ENCODE measurements at regions not wholly inside any gene's neighbourhood (a gene's known extent, or its start where the extent isn't known, plus 50 kb on each side); places are given as distances from the start of the nearest gene placed in this dataset.

DNA sequence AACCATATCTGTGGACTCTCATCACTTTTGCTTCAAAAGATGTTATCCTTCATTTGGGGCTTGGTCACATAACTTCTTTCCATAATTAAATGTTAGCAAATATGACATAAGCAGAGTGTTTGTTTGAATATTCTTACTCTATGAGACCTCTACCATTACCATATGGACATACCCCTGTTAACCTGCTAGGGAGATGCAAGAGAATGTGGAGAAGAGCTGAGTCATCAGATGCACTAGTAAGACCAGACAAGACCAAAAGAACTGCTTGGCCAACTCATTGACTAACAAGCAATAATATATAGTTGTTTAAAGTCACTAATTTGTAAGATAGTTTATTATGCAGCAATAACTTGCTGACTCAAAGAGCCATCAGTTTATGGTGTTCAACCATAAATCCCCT lies 652.9 kb downstream of the SMARCA1 start:
- POLR2A ChIA-PET = no interaction called here
- no peaks in the 10 kb centered on the region for H3K9me3 ChIP-seq (replicated peaks; ENCODE audit: control insufficient read depth, insufficient read depth, low read length)
- no peak overlapping the region for H3K4me3 ChIP-seq
- no peaks in the 10 kb centered on the region for H3K4me1 ChIP-seq (ENCODE audit: control insufficient read depth, insufficient read depth, low read length)
- intact Hi-C loops (cut with micrococcal nuclease; ENCODE audit: unreplicated experiment) = loop anchor here (10.0 kb wide), 1 partner anchor 64 kb away; no protein-coding TSS in a partner anchor
- RAD21 ChIA-PET (ENCODE audit: unreplicated experiment) = no interaction called here
- DNase-seq (ENCODE audit: low read depth, low spot score) (no peak), FAIRE-seq (no peak), ATAC-seq (no peak)
- no peak overlapping the region for H3K27ac ChIP-seq (ENCODE audit: control insufficient read depth, insufficient read depth)
- no peak overlapping the region for H3K9ac ChIP-seq (ENCODE audit: control insufficient read depth, insufficient read depth, low read length)
- in situ Hi-C loops (cut with MboI) = no loop called here
- H3K79me2 ChIP-seq (ENCODE audit: control insufficient read depth, insufficient read depth, low read length) = no peaks in the 10 kb centered on the region
- H3K36me3 ChIP-seq (ENCODE audit: control insufficient read depth in 2 of 2, insufficient read depth in 2 of 2, low read length in 1 of 2) = no peaks in the 10 kb centered on the region
- TF ChIP-seq TCF7 (IDR thresholded peaks at IDR 0.05; ENCODE audit: borderline replicate concordance) (no peak), CREM (IDR thresholded peaks at IDR 0.05; ENCODE audit: low read depth) (no peak), RB1 (IDR thresholded peaks at IDR 0.05; ENCODE audit: borderline replicate concordance) (no peak), TCF3 (IDR thresholded peaks at IDR 0.05; ENCODE audit: borderline replicate concordance, insufficient read depth, low read depth, low read length) (no peak), FOXM1 (IDR thresholded peaks at IDR 0.05; ENCODE audit: low read depth, low read length) (no peak), ZNF274 (IDR thresholded peaks at IDR 0.05; ENCODE audit: insufficient read depth, insufficient read length) (no peak), BRCA1 (IDR thresholded peaks at IDR 0.05; ENCODE audit: low read depth, low read length) (no peak)
- TF ChIP-seq, protein P1, sequence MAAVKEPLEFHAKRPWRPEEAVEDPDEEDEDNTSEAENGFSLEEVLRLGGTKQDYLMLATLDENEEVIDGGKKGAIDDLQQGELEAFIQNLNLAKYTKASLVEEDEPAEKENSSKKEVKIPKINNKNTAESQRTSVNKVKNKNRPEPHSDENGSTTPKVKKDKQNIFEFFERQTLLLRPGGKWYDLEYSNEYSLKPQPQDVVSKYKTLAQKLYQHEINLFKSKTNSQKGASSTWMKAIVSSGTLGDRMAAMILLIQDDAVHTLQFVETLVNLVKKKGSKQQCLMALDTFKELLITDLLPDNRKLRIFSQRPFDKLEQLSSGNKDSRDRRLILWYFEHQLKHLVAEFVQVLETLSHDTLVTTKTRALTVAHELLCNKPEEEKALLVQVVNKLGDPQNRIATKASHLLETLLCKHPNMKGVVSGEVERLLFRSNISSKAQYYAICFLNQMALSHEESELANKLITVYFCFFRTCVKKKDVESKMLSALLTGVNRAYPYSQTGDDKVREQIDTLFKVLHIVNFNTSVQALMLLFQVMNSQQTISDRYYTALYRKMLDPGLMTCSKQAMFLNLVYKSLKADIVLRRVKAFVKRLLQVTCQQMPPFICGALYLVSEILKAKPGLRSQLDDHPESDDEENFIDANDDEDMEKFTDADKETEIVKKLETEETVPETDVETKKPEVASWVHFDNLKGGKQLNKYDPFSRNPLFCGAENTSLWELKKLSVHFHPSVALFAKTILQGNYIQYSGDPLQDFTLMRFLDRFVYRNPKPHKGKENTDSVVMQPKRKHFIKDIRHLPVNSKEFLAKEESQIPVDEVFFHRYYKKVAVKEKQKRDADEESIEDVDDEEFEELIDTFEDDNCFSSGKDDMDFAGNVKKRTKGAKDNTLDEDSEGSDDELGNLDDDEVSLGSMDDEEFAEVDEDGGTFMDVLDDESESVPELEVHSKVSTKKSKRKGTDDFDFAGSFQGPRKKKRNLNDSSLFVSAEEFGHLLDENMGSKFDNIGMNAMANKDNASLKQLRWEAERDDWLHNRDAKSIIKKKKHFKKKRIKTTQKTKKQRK (IDR thresholded peaks at IDR 0.05; ENCODE audit: low read depth, low read length) = no peak
- TF ChIP-seq, protein P2, sequence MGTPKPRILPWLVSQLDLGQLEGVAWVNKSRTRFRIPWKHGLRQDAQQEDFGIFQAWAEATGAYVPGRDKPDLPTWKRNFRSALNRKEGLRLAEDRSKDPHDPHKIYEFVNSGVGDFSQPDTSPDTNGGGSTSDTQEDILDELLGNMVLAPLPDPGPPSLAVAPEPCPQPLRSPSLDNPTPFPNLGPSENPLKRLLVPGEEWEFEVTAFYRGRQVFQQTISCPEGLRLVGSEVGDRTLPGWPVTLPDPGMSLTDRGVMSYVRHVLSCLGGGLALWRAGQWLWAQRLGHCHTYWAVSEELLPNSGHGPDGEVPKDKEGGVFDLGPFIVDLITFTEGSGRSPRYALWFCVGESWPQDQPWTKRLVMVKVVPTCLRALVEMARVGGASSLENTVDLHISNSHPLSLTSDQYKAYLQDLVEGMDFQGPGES (IDR thresholded peaks at IDR 0.05) = no peak
- SMC1A ChIA-PET (ENCODE audit: uncharacterized antibody, unreplicated experiment) = no interaction called here
- H4K20me1 ChIP-seq (ENCODE audit: control insufficient read depth, insufficient read depth) = no peaks in the 10 kb centered on the region
- CTCF ChIA-PET = interaction anchor here (0.9 kb wide), 1 partner anchor 14 kb away, joined by 3 read pairs; no protein-coding TSS in a partner anchor
- no peak overlapping the region for H3K4me2 ChIP-seq (ENCODE audit: control insufficient read depth, insufficient read depth)
- no peaks in the 10 kb centered on the region for H3K27me3 ChIP-seq (replicated peaks in 1 of 2; ENCODE audit: control insufficient read depth in 2 of 2, insufficient read depth in 2 of 2, low read length in 1 of 2)
- no TSS peak for BruUV-seq (replicated peaks)
- H2AFZ ChIP-seq (ENCODE audit: control insufficient read depth, low read depth, low read length) = no peak overlapping the region
